GM18517 (cell line): ENCODE measurements at regions not wholly inside any gene's neighbourhood (a gene's known extent, or its start where the extent isn't known, plus 50 kb on each side); places are given as distances from the start of the nearest gene placed in this dataset.

Experiments
- ATAC-seq: cut with Tn5 transposase; IDR thresholded peaks from one replicate; pipeline ENCODE4 v1.9.1; 2021; ENCODE audit warnings: mild to moderate bottlenecking, moderate library complexity; ENCODE audit not compliant: unreplicated experiment

- no peak for ATAC-seq
Measured at GRCh38 chr6:170232186-170233002, 58.5 kb downstream of the DLL1 start.

DNA sequence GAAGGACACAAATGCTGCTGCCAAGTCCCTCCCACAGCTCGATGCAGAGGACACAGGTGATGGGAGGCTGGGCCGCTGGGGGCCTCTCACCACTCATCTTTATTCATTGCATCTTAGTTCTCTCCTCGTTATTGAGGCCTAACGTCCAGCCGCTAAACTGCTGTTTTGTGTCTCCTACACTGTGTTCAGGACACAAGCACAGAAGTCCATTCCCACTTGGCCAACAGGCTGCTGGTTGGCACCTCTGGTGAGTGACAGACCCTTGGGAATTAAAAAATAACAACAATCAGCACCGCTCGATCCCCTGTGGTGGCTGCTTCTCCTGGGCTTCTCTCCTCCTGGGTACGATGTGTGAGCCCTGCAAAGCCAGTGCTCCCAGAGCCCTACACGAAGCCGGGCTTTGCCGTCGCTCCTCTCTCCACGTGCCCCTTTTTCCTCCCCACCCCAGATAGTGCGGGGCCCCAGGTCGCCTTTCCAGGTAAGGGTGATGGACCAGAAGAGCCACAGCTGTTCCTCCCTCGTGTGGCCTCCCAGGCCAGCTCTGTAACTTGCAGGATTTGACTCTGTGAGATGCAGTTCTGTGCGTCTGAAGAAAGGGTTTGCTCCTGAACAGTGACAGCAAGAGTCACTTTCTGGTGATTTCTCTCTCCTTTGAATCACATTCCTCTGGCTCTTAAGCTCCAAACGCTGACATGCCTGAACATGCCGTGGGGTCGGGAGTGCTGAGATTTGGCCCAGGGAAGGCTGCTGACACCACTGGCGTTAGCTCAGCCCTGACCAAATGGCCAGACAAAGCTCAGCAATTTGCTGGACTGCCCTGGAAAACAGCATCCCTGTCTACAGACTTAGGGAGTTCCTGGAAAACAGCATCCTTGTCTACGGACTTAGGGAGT, 59.3 kb downstream of the DLL1 start:
- no peak for ATAC-seq

DNA sequence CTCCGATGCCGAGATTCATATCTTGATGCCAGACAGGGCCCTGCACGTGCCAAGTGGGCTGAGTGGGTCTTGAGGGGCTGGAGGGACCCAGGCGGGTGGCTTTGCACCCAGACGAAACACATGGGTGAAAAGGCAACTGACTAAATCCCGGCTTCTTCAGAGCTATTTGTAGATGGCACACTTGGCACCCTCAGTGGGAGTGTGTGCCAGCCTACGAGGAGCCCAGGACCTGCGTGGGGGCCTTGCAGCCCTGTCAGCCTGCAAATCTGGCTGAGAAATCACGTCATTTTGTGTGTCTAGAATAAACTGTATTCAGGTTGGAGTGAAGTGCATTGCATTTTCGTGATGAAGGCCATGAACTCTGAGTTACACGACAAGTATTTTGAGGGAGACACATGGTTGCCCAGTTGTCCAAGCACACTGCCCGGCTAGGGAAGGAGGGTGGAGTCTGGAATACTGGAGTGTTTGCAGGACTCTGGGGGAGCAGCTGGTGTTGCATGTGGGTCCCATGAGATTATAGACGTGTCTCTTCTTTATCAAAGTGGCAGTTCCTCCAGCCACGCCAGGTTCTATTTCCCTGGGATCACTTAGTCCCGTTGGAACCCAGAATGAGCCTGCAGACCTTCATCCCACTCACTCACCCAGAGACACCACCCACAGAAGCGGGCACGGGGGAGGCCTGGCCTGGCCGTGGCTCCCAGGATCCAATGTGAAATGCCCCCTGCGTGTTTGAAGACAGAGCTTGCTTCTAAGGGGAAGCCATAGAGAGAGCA, 60.2 kb downstream of the DLL1 start:
- ATAC-seq = no peak

- no peak for ATAC-seq
Measured at GRCh38 chr6:170229851-170230519, 60.9 kb downstream of the DLL1 start.

DNA sequence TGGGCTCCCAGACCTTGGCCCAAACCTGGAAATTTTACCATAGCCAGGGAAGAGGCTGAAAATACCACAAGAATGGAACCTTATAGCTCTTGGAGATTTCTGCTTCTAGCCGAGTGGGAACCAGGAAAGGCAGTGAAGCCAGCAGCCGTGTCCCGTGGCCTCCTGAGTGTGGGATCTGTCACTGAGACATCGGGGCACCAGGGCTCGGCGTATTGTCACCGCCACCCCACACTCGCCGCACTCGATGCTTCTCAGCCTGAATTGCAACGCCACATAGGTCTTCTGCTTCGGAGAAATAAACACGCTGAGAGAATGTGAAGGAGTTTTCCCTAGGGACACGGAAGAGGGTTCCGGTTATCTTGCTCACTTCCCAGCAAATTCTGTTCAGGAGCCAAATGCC, 61.5 kb downstream of the DLL1 start:
- no peak for ATAC-seq

DNA sequence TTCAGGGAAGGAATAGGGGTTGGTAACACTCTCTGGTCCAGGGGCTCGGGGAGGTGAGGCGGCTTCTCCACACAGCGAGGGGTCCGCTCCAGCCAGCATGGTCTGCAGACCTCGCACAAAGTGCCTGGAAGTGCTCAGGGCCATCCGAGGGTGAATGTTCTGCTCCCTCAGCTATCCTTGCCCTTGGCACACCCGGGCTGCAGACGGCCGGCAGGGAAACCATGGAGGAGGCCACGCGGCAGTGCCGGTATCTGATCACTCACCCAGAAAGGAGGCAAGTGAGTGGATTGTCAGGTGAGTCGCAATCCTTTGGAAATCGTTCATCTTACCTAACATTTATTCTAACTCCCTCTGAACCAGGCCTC, 62.0 kb downstream of the DLL1 start:
- ATAC-seq = no peak

DNA sequence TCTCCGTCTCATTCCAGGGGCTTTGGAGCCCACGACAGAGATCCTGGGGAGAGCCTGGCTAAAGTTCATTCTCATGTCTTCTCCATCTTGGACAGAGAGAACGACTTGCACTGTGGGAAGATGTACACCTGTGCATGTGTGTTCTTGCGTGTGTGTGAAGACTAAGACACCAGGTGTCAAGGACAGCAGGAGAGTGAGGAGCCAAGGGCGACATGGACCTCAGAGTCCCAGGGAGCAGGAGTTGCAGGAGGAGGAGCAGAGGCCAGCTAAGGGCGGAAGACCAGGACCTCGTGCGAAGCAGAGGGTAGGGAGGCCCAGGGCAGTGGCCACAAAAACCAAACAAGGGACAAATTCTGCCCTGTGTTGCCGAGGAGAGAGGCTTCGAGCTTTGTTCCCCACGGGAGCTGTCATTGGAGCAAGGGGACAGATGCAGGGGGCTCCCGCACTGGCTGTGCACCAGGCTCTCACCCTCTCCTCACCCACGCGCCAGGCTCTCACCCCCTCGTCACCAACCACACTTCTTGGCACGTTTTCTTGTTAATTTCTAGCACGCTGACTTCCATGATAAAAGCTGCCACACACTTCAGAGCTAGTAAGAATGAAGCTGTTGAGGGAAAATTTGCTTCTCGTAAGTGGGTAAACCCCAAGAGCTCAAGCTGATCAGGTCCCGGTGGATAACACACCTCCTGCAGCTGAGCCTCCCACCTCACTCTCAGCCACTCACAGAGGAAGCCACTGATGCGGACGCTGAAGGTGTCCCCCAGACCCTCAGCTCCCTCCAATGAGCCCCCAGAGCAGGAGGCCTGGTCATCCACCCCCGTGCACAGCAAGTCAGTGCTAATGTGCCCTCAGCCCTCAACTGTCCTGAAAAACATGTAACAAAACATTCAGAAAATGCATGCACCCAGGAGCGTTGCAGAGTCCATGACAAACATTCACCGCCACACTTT, 62.6 kb downstream of the DLL1 start:
- ATAC-seq = no peak

- no peak for ATAC-seq
Measured at GRCh38 chr6:170227521-170227983, 63.3 kb downstream of the DLL1 start.

DNA sequence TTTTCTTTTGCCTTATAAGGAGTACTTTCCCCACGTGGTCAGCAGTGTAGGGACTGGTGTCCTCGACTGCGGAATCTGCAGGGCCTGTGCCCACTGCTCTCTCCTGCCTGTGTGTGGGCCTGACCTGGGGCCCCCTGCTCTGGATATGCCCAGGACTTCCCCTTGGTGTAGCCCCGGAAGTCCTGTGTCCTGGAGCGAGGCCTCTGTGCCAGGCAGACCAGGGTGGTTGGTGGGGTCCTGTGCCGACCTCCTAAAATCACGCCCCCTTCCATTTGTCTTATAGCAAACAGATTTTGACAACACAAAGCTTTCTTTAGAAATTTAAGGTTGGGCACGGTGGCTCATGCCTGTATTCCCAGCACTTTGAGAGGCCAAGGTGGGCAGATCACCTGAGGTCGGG, 64.2 kb downstream of the DLL1 start:
- ATAC-seq = no peak

DNA sequence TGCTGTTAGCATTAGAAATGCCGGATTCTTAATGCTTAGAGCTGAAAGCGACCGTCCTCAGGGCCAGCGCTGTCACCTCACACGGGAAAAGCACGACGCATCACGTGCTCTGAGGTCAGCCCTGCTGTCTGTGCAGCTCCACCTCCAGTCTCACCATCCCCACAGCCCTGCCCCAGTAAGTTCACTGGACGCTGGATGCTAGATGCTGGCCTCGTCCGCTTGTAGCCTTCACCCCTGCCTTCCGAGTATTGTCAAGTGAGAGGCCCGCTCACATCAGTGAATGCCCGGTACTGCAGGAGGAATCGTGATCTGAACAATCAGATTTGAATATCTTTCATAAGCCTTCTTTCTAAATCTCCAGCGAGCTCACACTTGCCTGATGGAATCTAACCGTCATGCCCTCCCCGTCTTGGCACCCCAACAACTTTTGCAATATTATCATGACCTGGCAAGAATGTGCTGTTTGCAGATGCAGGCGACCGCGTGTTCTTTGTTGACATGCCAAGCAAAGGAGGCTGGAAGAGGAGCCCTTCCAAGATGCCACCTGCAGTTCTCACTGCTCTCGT, 64.9 kb downstream of the DLL1 start:
- no peak for ATAC-seq

- no peak for ATAC-seq
Measured at GRCh38 chr6:170224694-170225660, 65.9 kb downstream of the DLL1 start.

DNA sequence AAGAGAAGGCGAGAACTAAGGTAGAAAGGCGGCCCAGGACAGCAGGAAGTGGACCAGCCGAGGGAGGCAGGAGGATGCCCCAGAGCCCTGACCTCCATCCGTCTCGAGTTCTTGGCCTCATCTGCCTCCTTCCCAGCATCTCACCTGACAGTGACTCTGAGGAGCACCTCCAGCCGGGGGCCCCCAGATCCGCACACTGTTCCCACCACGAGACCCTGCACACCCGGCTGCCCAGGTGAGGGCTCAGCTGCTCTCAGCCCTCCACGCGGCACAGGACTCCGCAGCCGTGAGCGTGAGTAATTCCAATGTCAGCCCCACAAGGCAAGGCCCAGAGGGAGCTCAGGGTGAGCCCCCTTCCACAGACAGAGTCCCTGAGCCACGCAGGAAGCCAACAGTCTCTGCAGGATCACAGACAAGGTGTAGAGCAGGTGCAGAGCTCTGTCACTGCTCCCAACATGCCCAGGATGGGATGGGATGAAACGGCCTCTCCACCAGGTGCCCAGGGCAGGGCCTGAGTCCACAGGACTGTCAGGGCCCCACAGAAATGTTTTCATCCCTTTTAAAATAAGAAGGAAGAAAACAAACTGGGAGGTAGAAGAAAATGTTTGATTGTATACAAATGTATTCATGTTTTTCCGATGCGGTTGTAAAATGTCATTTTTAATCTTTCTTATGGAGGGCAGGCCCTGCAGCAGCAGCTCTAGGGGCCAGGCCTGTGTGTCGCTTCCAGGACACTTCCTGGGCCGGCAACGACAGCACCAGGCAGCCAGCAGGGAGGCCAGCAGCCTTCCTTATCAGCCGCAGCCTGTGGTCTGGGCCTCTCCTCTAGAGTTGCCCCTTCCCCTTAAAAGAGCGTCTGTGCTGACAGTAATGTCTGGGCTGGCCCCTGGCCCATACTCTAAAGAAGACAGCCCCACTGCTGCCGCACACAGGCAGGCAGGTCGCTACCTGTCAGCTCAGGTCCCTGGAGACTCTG, 66.9 kb downstream of the DLL1 start:
- no peak for ATAC-seq

DNA sequence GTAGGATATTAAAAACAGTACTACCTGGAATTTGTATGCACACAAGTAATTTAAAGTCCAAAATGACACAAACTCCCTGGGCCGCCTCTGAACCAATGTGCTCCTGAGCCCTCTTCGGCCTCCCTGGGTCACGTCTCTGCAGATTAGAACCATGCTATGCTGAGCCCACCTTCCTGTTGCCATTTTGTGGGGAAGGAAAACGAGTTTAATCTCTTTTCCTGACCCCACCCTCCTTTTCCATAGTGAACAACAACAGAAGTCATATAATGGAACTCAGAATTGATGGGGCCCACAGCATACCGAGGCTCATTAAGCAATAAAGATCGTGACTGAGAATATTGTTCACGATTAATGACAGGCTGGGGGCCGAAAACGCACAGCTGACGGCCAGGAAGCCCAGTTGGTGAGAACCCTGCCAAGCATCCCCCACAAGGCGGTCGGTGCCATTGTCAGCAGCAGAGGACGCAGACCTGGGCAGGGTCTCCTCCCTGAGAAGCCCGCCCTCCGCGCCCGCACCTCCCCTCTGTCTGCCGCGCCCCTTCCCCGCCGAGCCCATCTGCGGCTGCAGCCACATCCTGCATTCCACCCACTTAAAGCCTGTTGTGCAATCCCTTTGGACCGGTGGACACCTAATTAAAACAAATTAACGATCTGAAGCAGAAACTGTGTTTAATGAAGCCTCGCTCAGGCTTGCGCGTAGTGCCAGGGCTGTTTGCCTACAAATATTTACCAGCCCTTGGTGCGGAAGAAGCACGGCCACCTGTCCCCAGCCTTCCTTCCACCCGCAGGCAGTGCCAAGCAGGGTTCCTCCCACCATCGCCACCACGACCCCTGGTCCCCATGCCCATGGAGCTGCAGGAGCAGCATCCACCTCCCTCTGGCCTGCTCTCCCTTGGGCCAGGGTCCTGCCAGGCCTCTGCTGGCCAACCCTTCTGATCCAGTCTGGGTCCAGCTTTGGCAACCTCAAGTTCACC, 68.1 kb downstream of the DLL1 start:
- ATAC-seq = no peak

GRCh38 chr6:170221753-170222400, 69.0 kb downstream of the DLL1 start:
- ATAC-seq = no peak

DNA sequence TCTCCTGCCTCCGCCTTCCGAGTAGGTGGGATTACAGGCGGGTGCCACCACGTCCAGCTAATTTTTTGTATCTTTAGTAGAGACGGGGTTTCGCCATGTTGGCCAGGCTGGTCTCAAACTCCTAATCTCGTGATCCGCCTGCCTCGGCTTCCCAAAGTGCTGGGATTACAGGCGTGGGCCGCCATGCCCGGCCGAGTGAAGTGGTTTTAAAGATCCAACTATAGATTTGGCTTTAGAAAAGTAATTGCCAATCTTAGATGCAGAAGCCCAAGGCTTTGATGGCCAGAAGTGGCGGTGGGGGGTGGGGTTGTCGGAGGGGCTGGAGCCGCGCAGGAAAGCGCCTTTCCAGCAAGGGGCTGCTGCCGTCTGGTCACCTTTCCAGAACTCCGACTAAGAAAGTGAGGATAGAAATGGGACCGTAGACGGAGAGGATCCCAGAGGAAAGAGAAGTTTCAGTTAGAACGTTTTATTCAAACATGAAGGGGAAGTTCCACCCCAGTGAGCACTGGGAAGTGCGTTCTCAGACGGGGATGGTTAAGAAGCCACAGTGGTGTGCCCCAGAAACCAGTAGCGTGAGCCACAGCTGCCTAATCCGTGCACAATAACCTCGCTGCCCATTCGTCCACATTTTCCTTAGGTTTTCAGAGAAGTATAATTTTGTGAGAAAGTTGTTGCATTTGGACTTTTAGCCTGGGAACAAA, 69.7 kb downstream of the DLL1 start:
- ATAC-seq = no peak
